Parathyroid adenoma (tissue), 2 donors: ENCODE measurements at regions not wholly inside any gene's neighbourhood (a gene's known extent, or its start where the extent isn't known, plus 50 kb on each side); places are given as distances from the start of the nearest gene placed in this dataset.

Experiments used
- H2AFZ ChIP-seq: fragments of 300-600 bp; sonication (generic); one replicate; pipeline ENCODE4 v1.7.0; 2017; ENCODE audit warnings: antibody characterized with exemption, mild to moderate bottlenecking
- H3K27ac ChIP-seq: fragments of 300-600 bp; sonication (generic); one replicate; pipeline ENCODE4 v1.7.0; 2017
- H3K27me3 ChIP-seq: fragments of 300-600 bp; sonication (generic); one replicate; pipeline ENCODE4 v1.7.0; 2017; ENCODE audit warnings: low read length; ENCODE audit not compliant: control insufficient read depth, insufficient read depth
- H3K36me3 ChIP-seq: fragments of 300-600 bp; sonication (generic); one replicate; pipeline ENCODE4 v1.7.0; 2017; ENCODE audit warnings: low read length; ENCODE audit not compliant: control insufficient read depth, insufficient read depth
- H3K4me1 ChIP-seq: fragments of 300-600 bp; sonication (generic); one replicate; pipeline ENCODE4 v1.7.0; 2017; ENCODE audit warnings: control low read depth
- H3K4me2 ChIP-seq: fragments of 300-600 bp; sonication (generic); one replicate; pipeline ENCODE4 v1.7.0; 2017; ENCODE audit warnings: low read length
- H3K4me3 ChIP-seq: fragments of 300-600 bp; sonication (generic); one replicate; pipeline ENCODE4 v1.7.0; 2017; ENCODE audit warnings: low read depth, low read length
- H3K79me2 ChIP-seq: fragments of 300-600 bp; sonication (generic); one replicate; pipeline ENCODE4 v1.7.0; 2017; ENCODE audit warnings: control low read depth
- H3K9ac ChIP-seq: fragments of 300-600 bp; sonication (generic); one replicate; pipeline ENCODE4 v1.7.0; 2017; ENCODE audit warnings: mild to moderate bottlenecking
- H3K9me3 ChIP-seq: fragments of 300-600 bp; sonication (generic); one replicate; pipeline ENCODE4 v1.7.0; 2017; ENCODE audit warnings: low read length; ENCODE audit not compliant: control insufficient read depth
- CTCF ChIP-seq: fragments of 300-600 bp; sonication (generic); IDR thresholded peaks from one replicate; pipeline ENCODE4 v1.7.0; 2017; ENCODE audit warnings: antibody characterized with exemption, mild to moderate bottlenecking
- donor health status: primary hyperparathyroidism.

DNA sequence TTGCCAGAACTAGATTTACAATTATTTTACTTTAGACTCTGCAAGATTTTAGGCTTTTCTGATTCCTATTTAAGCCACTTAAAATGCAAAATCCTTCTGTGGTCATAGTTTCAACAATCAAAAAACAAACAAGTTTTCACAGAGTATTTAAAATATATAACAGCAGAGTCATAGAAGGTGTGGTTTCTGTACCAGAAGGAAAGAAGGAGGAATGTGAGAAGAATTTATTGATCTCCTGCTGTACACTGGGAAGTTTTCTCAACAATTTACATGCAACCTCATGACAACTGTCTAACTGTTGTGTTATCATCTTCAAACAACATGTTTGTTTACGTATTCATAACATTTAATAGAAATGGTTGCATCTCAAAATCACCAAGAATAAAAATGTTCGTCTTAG, 102.3 kb upstream of the CEP126 start:
- H3K4me1 ChIP-seq = no peaks in the 10 kb centered on the region
- H3K36me3 ChIP-seq = no peaks in the 10 kb centered on the region
- H3K9me3 ChIP-seq = no peaks in the 10 kb centered on the region
- no peak overlapping the region for H3K4me2 ChIP-seq
- H3K9ac ChIP-seq = no peak overlapping the region
- no peaks in the 10 kb centered on the region for H3K27me3 ChIP-seq
- no peak overlapping the region for H3K4me3 ChIP-seq
- TF ChIP-seq CTCF = no peak
- no peaks in the 10 kb centered on the region for H3K79me2 ChIP-seq
- H2AFZ ChIP-seq = no peak overlapping the region
- H3K27ac ChIP-seq = no peak overlapping the region

GRCh38 chr11:101810546-101810945, 104.3 kb upstream of the CEP126 start:
- H3K4me2 ChIP-seq = no peak overlapping the region
- H3K4me1 ChIP-seq = no peaks in the 10 kb centered on the region
- H3K36me3 ChIP-seq = no peaks in the 10 kb centered on the region

DNA sequence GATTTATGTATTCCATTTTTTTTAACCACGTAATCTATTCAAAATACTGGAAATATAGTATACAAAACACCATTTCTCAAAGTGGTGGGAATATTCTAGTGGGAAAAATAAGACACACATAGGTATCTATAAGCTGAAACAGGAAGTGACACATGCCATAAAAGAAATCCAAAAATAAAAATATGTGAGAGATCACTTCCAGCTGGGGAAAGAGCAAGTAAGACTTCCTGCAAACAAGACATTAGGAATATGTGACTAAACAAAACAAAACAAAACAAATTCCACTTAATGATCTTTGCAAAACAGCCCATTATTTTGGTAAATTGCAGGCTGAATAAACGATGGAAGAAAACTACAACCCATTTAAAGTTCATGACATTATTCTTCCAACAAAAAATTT, 107.3 kb upstream of the CEP126 start:
- no peak overlapping the region for H3K27ac ChIP-seq
- no peak for TF ChIP-seq CTCF
- H3K36me3 ChIP-seq = no peaks in the 10 kb centered on the region
- no peaks in the 10 kb centered on the region for H3K79me2 ChIP-seq
- H3K27me3 ChIP-seq = no peaks in the 10 kb centered on the region
- no peaks in the 10 kb centered on the region for H3K9me3 ChIP-seq
- H3K4me2 ChIP-seq = no peak overlapping the region
- no peak overlapping the region for H3K4me3 ChIP-seq
- no peak overlapping the region for H2AFZ ChIP-seq
- no peaks in the 10 kb centered on the region for H3K4me1 ChIP-seq
- H3K9ac ChIP-seq = no peak overlapping the region

More at GRCh38 chr11:101810546-101810945, 104.3 kb upstream of the CEP126 start:
- no peak overlapping the region for H3K9ac ChIP-seq
- H3K27ac ChIP-seq = no peak overlapping the region
- TF ChIP-seq CTCF = no peak
- H3K27me3 ChIP-seq = no peaks in the 10 kb centered on the region
- H3K9me3 ChIP-seq = no peaks in the 10 kb centered on the region
- H3K79me2 ChIP-seq = no peaks in the 10 kb centered on the region
- H3K4me3 ChIP-seq = no peak overlapping the region
- no peak overlapping the region for H2AFZ ChIP-seq

DNA sequence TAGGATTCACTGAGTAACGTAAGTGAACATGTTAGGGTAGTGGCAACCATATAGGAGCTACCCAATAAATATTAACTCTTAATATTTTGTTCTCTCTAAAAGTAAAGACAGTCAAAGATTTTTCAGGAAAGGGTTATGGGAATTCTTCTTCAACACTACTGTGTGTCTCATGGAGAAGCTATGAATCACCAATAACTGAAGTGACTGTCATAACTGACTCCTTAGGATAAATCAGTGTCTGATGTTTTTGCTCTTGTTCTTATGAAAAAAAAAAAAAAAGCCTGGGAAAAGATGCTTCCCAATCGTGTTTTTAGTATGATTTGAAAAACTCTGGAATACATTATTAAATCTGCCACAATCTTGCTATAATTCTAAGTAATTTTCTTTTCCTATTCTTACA, 111.2 kb upstream of the CEP126 start:
- no peak for TF ChIP-seq CTCF
- Histone ChIP-seq H3K4me1 (no peaks in the 10 kb centered on the region), H3K27me3 (no peaks in the 10 kb centered on the region), H3K4me2 (no peak overlapping the region), H3K9me3 (no peaks in the 10 kb centered on the region), H3K9ac (no peak overlapping the region), H3K27ac (no peak overlapping the region), H3K79me2 (no peaks in the 10 kb centered on the region), H3K4me3 (no peak overlapping the region), H3K36me3 (no peaks in the 10 kb centered on the region), H2AFZ (no peak overlapping the region)

DNA sequence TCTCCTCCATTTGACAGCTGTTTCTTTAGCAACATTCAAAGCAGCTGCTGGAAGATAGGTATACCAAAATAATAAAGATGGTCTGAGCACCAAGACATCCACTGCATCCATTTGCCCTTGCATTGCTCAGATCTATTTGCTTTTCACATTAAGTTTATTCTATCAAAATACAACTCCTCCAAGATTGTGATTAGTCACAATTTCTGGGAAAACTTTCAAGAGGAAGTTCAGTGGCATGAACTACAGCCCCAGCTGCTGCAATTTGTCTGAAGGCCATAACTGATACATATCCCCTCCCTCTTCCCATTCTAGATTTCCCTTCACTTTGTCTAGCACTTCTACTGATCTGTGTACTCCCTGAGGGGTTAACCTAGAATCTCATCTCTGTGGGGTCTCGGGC, 117.5 kb upstream of the CEP126 start:
- Histone ChIP-seq H3K36me3 (no peaks in the 10 kb centered on the region), H3K27me3 (no peaks in the 10 kb centered on the region), H3K9ac (no peak overlapping the region), H3K4me3 (no peak overlapping the region), H2AFZ (no peak overlapping the region), H3K4me2 (no peak overlapping the region), H3K9me3 (no peaks in the 10 kb centered on the region), H3K79me2 (no peaks in the 10 kb centered on the region), H3K27ac (no peak overlapping the region), H3K4me1 (no peaks in the 10 kb centered on the region)
- TF ChIP-seq CTCF = no peak
